ENCODE measurements at regions not wholly inside any gene's neighbourhood (a gene's known extent, or its start where the extent isn't known, plus 50 kb on each side); places are given as distances from the start of the nearest gene placed in this dataset.

GRCh38 chr12:45669792-45670191, 59.7 kb upstream of the ARID2 start:
- DNase-seq (ENCODE audit: low spot score): no peak

DNA sequence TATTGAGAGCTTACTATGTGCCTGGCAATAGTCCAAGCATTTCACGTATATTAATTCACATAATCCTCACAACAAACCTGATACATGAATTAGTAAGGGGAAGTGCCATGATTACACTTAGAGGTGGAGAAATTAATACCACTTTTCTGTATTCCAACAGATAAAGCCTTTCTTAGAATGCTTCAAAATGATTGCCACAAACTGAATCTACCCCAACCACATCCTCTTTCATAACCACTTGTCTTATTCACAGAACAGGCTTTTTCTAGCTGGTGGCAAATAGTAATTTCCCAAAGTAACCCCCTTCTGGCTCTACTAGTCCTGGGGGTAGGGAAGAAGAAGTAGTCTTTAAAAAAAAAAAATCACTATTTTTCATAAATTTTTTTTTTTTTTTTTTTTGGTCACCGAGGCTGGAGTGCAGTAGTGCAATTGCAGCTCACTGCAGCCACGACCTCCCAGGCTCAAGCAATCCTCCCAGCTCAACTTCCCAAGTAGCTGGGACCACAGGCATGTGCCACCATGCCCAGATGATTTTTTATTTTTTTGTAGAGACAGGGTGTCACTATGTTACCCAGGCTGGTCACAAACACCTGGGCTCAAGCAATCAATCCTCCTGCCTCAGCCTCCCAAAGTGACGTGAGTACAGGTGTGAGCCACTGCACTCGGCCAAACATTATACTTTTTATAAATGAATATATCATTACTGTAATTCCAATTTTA, 59.0 kb upstream of the ARID2 start:
- DNase-seq (ENCODE audit: low spot score): no peak

DNA sequence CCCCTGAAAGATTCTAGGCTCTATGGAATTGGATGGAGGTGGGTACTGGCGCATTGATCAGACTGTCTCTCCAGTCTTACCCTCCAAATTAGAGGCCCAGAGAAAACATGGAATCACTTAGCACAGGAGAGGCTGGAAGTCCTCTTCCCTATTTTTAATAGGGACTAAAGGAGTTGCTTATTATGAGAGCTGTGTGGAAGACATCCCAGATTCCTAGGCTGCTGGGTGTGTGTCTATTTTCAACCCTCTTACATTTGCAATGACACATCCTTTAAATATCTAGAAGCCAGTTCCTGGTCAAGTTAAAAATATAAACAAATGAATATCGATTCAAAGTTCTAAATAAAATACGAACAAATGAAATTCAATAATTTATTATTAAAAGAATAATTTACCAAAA, 58.3 kb upstream of the ARID2 start:
- no peak for DNase-seq (ENCODE audit: low spot score)

GRCh38 chr12:45674181-45674977, 55.1 kb upstream of the ARID2 start:
- no peak for DNase-seq (ENCODE audit: low spot score)

- DNase-seq (ENCODE audit: low spot score): no peak
These were observed 54.0 kb upstream of the ARID2 start for GRCh38 chr12:45675534-45675933.

Data from globus pallidus (tissue), 1 donor.